ENCODE measurements at regions not wholly inside any gene's neighbourhood (a gene's known extent, or its start where the extent isn't known, plus 50 kb on each side); places are given as distances from the start of the nearest gene placed in this dataset.

- no peak for DNase-seq
Observed at GRCh38 chr6:14822679-14823078, 423.2 kb upstream of the JARID2 start.

- DNase-seq: no peak
Observed at GRCh38 chr6:14824060-14824459, 421.8 kb upstream of the JARID2 start.

- DNase-seq: no peak
Observed at GRCh38 chr6:14824484-14825275, 421.2 kb upstream of the JARID2 start.

- DNase-seq: no peak
Observed at GRCh38 chr6:14826456-14826855, 419.4 kb upstream of the JARID2 start.

- DNase-seq: no peak
Observed at GRCh38 chr6:14827354-14827753, 418.5 kb upstream of the JARID2 start.

- DNase-seq: no peak
Observed at GRCh38 chr6:14828201-14828611, 417.7 kb upstream of the JARID2 start.

- no peak for DNase-seq
Observed at GRCh38 chr6:14831070-14831469, 414.8 kb upstream of the JARID2 start.

- DNase-seq: no peak
Observed at GRCh38 chr6:14831937-14832336, 413.9 kb upstream of the JARID2 start.

GRCh38 chr6:14832427-14832826, 413.4 kb upstream of the JARID2 start:
- no peak for DNase-seq

- no peak for DNase-seq
Observed at GRCh38 chr6:14834851-14835530, 410.9 kb upstream of the JARID2 start.

- no peak for DNase-seq
Observed at GRCh38 chr6:14837435-14837834, 408.4 kb upstream of the JARID2 start.

- DNase-seq: no peak
Observed at GRCh38 chr6:14838133-14838583, 407.7 kb upstream of the JARID2 start.

- no peak for DNase-seq
Observed at GRCh38 chr6:14841901-14842421, 403.9 kb upstream of the JARID2 start.

- DNase-seq: no peak
Observed at GRCh38 chr6:14844411-14844810, 401.5 kb upstream of the JARID2 start.

GRCh38 chr6:14848019-14848418, 397.9 kb upstream of the JARID2 start:
- DNase-seq: no peak

- DNase-seq: no peak
Observed at GRCh38 chr6:14849185-14849584, 396.7 kb upstream of the JARID2 start.

GRCh38 chr6:14851281-14851680, 394.6 kb upstream of the JARID2 start:
- DNase-seq: no peak

- no peak for DNase-seq
Observed at GRCh38 chr6:14852375-14852774, 393.5 kb upstream of the JARID2 start.

GRCh38 chr6:14856177-14856576, 389.7 kb upstream of the JARID2 start:
- DNase-seq: no peak

- no peak for DNase-seq
Observed at GRCh38 chr6:14857001-14857400, 388.9 kb upstream of the JARID2 start.

GRCh38 chr6:14857501-14857900, 388.4 kb upstream of the JARID2 start:
- no peak for DNase-seq

- no peak for DNase-seq
Observed at GRCh38 chr6:14858808-14859207, 387.1 kb upstream of the JARID2 start.

GRCh38 chr6:14860774-14861173, 385.1 kb upstream of the JARID2 start:
- DNase-seq: no peak

- DNase-seq: no peak
Observed at GRCh38 chr6:14861491-14861943, 384.4 kb upstream of the JARID2 start.

All from C1 segment of cervical spinal cord (tissue), 14 donors.